B cell (primary cell): ENCODE measurements at regions not wholly inside any gene's neighbourhood (a gene's known extent, or its start where the extent isn't known, plus 50 kb on each side); places are given as distances from the start of the nearest gene placed in this dataset.

Experiments used
- ATAC-seq: fragments of 200-7000 bp; cut with Tn5 transposase; one replicate; pipeline ENCODE4 v1.10.0; 2021; ENCODE audit warnings: low read depth, mild to moderate bottlenecking, moderate number of reproducible peaks, moderate library complexity
- CTCF ChIA-PET: fragments of 350-600 bp; sonication (Branson Sonifier 250); formaldehyde crosslinking; loops from one replicate; lab custom pipeline; 2021; ENCODE audit warnings: antibody characterized with exemption, inconsistent platforms; lab: Charles Lee
- POLR2A ChIA-PET: fragments of 350-600 bp; sonication (Branson Sonifier 250); formaldehyde crosslinking; loops from one replicate; lab custom pipeline; 2021; ENCODE audit warnings: antibody characterized with exemption; lab: Charles Lee
- DNase-seq: peaks from one replicate; pipeline ENCODE4 v3.0.0; 2013
- H2AFZ ChIP-seq: 2 replicates; pipeline ENCODE4 v1.6.1; 2012; ENCODE audit warnings: mild to moderate bottlenecking, low read depth, low read length; ENCODE audit not compliant: insufficient read depth, poor library complexity, severe bottlenecking
- H3K27ac ChIP-seq, 2 donors: 1 replicate in 1 of 2; 2 replicates in 1 of 2; pipeline ENCODE4 v1.5.1; 2012 to 2013; ENCODE audit warnings: low read length in 2 of 2, mild to moderate bottlenecking in 2 of 2, moderate library complexity in 1 of 2
- H3K27me3 ChIP-seq, 4 experiments: fragments of 200-600 bp in 1 of 4; sonication (generic) in 1 of 4; replicated peaks in 1 of 4; 1 replicate in 2 of 4; 2 replicates in 2 of 4; pipeline versions ENCODE4 v1.6.1 to v1.7.0; 2013 to 2016; ENCODE audit warnings: low read length in 3 of 4, mild to moderate bottlenecking in 2 of 4, mixed read lengths in 1 of 4, moderate library complexity in 1 of 4; ENCODE audit not compliant: insufficient read depth in 4 of 4, control insufficient read depth in 3 of 4; ENCODE audit errors: control extremely low read depth in 1 of 4
- H3K36me3 ChIP-seq, 2 experiments: replicated peaks in 1 of 2; 1 replicate in 1 of 2; 2 replicates in 1 of 2; pipeline versions ENCODE4 v1.6.1 to v1.7.1; 2013; ENCODE audit warnings: low read length in 1 of 2; ENCODE audit not compliant: insufficient read depth in 2 of 2, control insufficient read depth in 1 of 2; ENCODE audit errors: control extremely low read depth in 1 of 2, extremely low read depth in 1 of 2
- H3K4me1 ChIP-seq, 2 donors: fragments of 200-600 bp in 1 of 2; sonication (generic) in 1 of 2; 1 replicate in 1 of 2; 2 replicates in 1 of 2; pipeline versions ENCODE4 v1.5.1 to v1.6.1; 2013 to 2017; ENCODE audit warnings: low read length in 2 of 2; ENCODE audit not compliant: control insufficient read depth in 2 of 2, insufficient read depth in 2 of 2
- H3K4me2 ChIP-seq: replicated peaks from 2 replicates; pipeline ENCODE3; 2012; ENCODE audit warnings: mild to moderate bottlenecking, low read depth, low read length; ENCODE audit not compliant: poor library complexity, severe bottlenecking
- H3K4me3 ChIP-seq, 5 experiments: fragments of 200-600 bp in 1 of 5; sonication (generic) in 1 of 5; 1 replicate in 3 of 5; 2 replicates in 2 of 5; pipeline versions ENCODE4 v1.5.1 to v1.7.0; 2011 to 2016; ENCODE audit warnings: low read length in 4 of 5, mild to moderate bottlenecking in 4 of 5, low read depth in 2 of 5, control low read depth in 1 of 5, moderate library complexity in 1 of 5; ENCODE audit not compliant: insufficient read depth in 1 of 5; ENCODE audit errors: control extremely low read depth in 1 of 5, extremely low read depth in 1 of 5
- H3K79me2 ChIP-seq: fragments of 200-600 bp; sonication (generic); one replicate; pipeline ENCODE4 v1.6.0; 2016; ENCODE audit warnings: low read length; ENCODE audit not compliant: control insufficient read depth, insufficient read depth
- H3K9ac ChIP-seq: fragments of 200-600 bp; sonication (generic); 2 replicates; pipeline ENCODE4 v1.6.1; 2017; ENCODE audit warnings: mild to moderate bottlenecking, low read length, moderate library complexity
- H3K9me3 ChIP-seq, 3 donors: one replicate each; pipeline versions ENCODE4 v1.6.1 to v1.7.1; 2013; ENCODE audit warnings: low read length in 2 of 3; ENCODE audit not compliant: control insufficient read depth in 2 of 3, insufficient read depth in 1 of 3; ENCODE audit errors: control extremely low read depth in 1 of 3
- H4K20me1 ChIP-seq: 2 replicates; pipeline ENCODE4 v1.6.0; 2012; ENCODE audit warnings: mild to moderate bottlenecking, low read length; ENCODE audit not compliant: insufficient read depth, control insufficient read depth, poor library complexity, severe bottlenecking
- H3K27ac Mint-ChIP-seq: one replicate; pipeline ENCODE4 v1.8.0; 2021; ENCODE audit warnings: mixed read lengths
- H3K27me3 Mint-ChIP-seq: one replicate; pipeline ENCODE4 v1.8.0; 2021; ENCODE audit warnings: mixed read lengths
- H3K4me1 Mint-ChIP-seq: one replicate; pipeline ENCODE4 v1.8.0; 2021; ENCODE audit warnings: mixed read lengths
- H3K4me3 Mint-ChIP-seq: one replicate; pipeline ENCODE4 v1.8.0; 2021; ENCODE audit warnings: mixed read lengths
- H3K9me3 Mint-ChIP-seq: one replicate; pipeline ENCODE4 v1.8.0; 2022; ENCODE audit warnings: mixed read lengths; ENCODE audit not compliant: insufficient read depth
- EZH2 ChIP-seq: IDR thresholded peaks from 2 replicates; pipeline ENCODE4 v1.6.1; 2012; ENCODE audit warnings: borderline replicate concordance, low read depth, mild to moderate bottlenecking, moderate library complexity, low read length; ENCODE audit not compliant: insufficient read depth, poor library complexity, severe bottlenecking
- WGBS: methylation state at CpG from one replicate; pipeline ENCODE4 v1.1.5; 2013; ENCODE audit warnings: missing lambda C conversion rate; ENCODE audit not compliant: insufficient coverage; 5-methylcytosine and 5-hydroxymethylcytosine counted together
- intact Hi-C: fragments of 100-400 bp; cut with micrococcal nuclease; formaldehyde crosslinking; loops from one replicate; pipeline ENCODE4 v1.10.0; 2022
- TF ChIP-seq, protein P1 (sequence below): fragments of 200-600 bp; IDR thresholded peaks from one replicate; pipeline ENCODE4 v1.8.0; 2022; ENCODE audit warnings: antibody characterized with exemption, mild to moderate bottlenecking

DNA sequence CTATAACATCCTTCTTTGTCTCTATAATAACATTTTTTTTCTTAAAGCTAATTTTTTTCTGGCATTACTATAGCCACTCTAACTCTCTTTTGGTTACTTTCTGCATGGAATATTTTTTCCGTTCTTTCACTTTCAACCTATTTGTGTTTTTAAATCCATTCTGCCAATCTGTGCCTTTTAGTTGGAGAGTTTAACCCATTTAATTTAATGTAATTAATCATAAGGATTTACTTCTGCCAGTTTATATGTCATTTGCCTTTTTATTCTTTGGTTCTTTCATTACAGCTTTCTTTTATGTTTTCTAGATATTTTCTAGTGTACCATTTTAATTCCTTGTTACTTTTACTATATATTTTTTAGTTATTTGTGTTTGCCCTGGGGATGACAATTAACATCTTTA is 78.6 kb downstream of the TMEM270 start:
- Mint-ChIP-seq H3K27ac (no peak overlapping the region), H3K4me3 (no peak overlapping the region), H3K9me3 (peaks cover 13% of the 10 kb centered on the region), H3K27me3 (peaks cover 10% of the 10 kb centered on the region), H3K4me1 (no peaks in the 10 kb centered on the region)
- Histone ChIP-seq H3K4me2 (no peak overlapping the region), H3K27ac (no peak overlapping the region), H3K27me3 (peaks cover 0 to 3% (median 0%) of the 10 kb centered on the region in 4 experiments), H3K36me3 (no peaks in the 10 kb centered on the region), H3K4me1 (no peaks in the 10 kb centered on the region), H3K4me3 (no peak overlapping the region), H2AFZ (no peak overlapping the region), H3K9ac (no peak overlapping the region), H4K20me1 (no peaks in the 10 kb centered on the region), H3K9me3 (peaks cover 0 to 14% (median 12%) of the 10 kb centered on the region in 3 donors), H3K79me2 (no peaks in the 10 kb centered on the region)
- TF ChIP-seq, protein P1, sequence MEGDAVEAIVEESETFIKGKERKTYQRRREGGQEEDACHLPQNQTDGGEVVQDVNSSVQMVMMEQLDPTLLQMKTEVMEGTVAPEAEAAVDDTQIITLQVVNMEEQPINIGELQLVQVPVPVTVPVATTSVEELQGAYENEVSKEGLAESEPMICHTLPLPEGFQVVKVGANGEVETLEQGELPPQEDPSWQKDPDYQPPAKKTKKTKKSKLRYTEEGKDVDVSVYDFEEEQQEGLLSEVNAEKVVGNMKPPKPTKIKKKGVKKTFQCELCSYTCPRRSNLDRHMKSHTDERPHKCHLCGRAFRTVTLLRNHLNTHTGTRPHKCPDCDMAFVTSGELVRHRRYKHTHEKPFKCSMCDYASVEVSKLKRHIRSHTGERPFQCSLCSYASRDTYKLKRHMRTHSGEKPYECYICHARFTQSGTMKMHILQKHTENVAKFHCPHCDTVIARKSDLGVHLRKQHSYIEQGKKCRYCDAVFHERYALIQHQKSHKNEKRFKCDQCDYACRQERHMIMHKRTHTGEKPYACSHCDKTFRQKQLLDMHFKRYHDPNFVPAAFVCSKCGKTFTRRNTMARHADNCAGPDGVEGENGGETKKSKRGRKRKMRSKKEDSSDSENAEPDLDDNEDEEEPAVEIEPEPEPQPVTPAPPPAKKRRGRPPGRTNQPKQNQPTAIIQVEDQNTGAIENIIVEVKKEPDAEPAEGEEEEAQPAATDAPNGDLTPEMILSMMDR = no peak
- TF ChIP-seq EZH2 = no peak
- DNase-seq (no peak), ATAC-seq (no peak)
- ChIA-PET CTCF (interaction anchor here (0.6 kb wide), 1 partner anchor 12 kb away, joined by 3 read pairs; no protein-coding TSS in a partner anchor), POLR2A (no interaction called here)
- WGBS = no CpG with 5 or more reads among the region's 1 CpG
- intact Hi-C loops = no loop called here

DNA sequence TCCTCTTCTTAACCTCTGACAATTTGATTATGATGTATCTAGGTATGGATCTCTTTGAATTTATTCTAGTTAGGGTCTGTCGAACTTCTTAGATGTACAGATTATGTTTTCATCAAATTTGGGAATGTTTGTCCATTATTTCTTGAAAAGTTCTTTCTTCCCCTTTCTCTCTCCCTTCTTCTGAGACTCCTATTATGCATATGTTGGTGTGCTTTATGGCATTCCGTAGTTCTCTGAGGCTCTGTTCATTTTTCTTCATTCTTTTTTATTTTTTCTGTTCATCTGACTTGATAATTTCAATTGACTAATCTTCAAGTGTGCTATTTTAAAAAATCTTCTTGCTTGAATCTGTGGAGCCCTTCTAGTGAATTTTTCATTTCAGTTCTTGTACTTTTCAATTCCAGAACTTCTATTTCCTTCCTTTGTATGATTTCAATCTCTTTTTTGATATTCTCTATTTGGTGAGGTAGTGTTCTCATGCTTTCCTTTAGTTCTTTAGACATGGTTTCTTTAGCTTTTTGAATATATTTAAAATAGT is 79.8 kb downstream of the TMEM270 start:
- no peaks in the 10 kb centered on the region for H3K4me1 Mint-ChIP-seq
- WGBS = no CpG with 5 or more reads among the region's 2 CpGs
- peaks cover 2 to 20% (median 18%) of the 10 kb centered on the region in 3 donors for H3K9me3 ChIP-seq
- no peak overlapping the region for H2AFZ ChIP-seq
- ChIA-PET CTCF (no interaction called here), POLR2A (no interaction called here)
- intact Hi-C loops = no loop called here
- H3K4me3 ChIP-seq = no peak overlapping the region
- no peak overlapping the region for H3K4me2 ChIP-seq
- H3K9ac ChIP-seq = no peak overlapping the region
- no peaks in the 10 kb centered on the region for H4K20me1 ChIP-seq
- TF ChIP-seq, protein P1 = no peak
- TF ChIP-seq EZH2 = no peak
- no peak for ATAC-seq
- DNase-seq = no peak
- H3K27ac Mint-ChIP-seq = no peak overlapping the region
- H3K4me3 Mint-ChIP-seq = no peak overlapping the region
- no peaks in the 10 kb centered on the region for H3K4me1 ChIP-seq
- H3K27me3 Mint-ChIP-seq = peaks cover 8% of the 10 kb centered on the region
- no peak overlapping the region for H3K27ac ChIP-seq
- peaks cover 0 to 3% (median 0%) of the 10 kb centered on the region in 4 experiments for H3K27me3 ChIP-seq
- H3K36me3 ChIP-seq = no peaks in the 10 kb centered on the region
- H3K9me3 Mint-ChIP-seq = peaks cover 13% of the 10 kb centered on the region
- no peaks in the 10 kb centered on the region for H3K79me2 ChIP-seq
